ENCODE measurements at regions not wholly inside any gene's neighbourhood (a gene's known extent, or its start where the extent isn't known, plus 50 kb on each side); places are given as distances from the start of the nearest gene placed in this dataset.

DNA sequence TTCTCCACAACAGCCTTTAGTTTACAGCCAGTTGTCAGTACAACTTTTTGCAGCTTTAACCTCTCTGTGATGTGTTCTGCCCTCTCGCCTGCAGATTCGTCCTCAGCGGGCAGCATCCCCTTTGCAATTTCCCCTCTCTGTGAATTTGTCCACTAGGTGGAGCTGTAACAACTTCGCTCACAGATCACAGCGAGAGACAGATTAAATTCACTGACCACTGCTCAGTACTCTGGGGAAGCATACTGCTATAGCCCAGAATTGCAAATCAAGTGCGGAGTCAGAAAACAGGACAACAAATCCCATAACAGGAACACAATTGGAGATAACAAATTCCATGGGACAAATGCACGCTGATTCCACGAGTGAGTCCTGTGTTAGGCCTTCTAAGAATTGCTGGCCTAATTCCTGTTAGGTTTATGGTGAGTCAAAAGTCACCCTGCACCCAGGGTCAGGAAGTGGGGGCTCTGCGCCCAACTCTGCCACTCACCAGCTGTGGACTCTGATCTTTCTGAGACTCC lies 2124.9 kb downstream of the MAT2B start:
- in situ Hi-C loops (cut with MboI; ENCODE audit: low sequenced_read_pairs) = no loop called here

DNA sequence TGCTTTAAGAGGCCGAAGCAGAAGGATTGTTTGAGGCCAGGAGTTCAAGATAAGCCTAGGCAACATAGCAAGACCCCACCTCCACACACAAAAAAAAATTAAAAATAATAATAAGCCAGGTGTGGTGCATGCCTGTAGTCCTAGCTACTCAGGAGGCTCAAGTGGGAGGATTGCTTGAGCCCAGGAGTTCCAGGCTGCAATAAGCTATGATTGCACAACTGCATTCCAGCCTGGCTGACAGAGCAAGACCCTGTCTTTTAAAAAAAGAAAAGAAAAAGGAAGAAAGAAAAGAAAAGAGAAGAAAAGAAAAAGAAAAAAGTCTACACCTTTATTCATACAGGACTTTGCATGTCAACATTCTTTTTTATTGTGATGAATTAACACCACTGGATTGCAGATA lies 2125.8 kb downstream of the MAT2B start:
- in situ Hi-C loops (cut with MboI; ENCODE audit: low sequenced_read_pairs) = no loop called here

DNA sequence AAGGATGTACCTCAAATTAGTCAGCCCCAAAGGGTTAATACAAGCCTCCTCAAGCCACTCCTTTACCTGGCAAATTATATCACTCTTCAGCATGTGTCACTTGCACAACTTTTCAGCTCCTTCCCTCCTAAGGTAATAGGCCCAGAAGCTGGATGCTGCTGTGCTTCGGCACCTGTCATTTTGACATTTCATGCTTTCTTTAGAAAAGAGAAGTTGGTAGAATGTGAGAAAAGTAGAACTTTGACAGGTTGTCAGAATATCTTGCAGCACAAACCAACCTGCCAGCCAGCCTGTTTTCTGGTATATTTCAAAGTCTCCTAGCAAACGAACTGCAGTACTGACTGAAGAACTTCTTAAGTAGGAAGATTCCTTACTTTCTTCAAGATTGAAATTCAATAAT lies 2136.9 kb downstream of the MAT2B start:
- in situ Hi-C loops (cut with MboI; ENCODE audit: low sequenced_read_pairs) = no loop called here

DNA sequence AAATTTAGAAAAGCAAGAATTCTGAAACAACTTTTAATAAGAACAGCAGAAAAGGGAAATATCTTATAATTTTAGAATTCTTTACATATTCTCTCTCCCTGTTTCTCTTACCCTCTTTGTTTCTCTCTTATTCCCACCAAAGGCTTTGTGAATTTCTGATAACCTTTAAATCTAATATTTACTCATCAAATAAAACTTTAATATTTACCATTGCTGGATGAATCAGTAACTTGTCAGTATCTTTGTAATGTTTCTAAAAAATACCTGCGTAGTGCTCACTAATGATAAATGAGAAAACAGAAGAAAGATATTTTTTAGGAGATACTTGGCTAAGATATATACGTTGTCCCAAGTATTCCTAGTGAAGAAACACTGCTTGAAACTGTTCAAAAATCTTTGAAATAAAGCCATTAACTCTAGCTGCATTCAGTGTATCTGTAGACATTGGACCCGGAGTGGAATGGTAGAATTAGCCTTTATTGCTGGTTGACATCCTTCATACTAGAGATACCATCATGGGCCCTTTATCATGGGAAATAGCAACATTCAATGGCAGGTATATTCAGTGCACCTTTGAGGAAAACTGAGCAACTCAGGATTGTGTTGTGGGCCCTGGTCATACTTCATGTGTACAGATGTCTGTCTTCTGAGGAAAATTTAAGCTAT lies 2160.4 kb downstream of the MAT2B start:
- in situ Hi-C loops (cut with MboI; ENCODE audit: low sequenced_read_pairs) = no loop called here

DNA sequence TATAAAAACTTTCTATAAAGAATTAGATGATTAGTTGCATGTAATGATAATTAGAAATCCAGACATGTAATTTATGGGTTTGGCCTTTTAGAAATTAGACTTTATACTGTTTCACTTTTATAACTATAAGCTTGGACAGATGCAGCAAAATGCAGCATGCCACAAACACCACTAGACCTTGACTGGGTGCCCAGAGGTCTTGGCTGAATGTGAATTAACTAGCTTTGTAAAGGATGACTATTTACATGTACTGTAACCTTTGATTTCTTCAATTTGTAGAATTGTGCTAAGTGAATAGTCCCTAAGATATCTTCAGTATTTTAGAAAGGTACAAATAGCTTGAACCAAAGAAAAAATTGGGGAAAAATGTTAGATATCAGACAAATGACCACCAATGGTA lies 2168.1 kb downstream of the MAT2B start:
- in situ Hi-C loops (cut with MboI; ENCODE audit: low sequenced_read_pairs) = no loop called here

DNA sequence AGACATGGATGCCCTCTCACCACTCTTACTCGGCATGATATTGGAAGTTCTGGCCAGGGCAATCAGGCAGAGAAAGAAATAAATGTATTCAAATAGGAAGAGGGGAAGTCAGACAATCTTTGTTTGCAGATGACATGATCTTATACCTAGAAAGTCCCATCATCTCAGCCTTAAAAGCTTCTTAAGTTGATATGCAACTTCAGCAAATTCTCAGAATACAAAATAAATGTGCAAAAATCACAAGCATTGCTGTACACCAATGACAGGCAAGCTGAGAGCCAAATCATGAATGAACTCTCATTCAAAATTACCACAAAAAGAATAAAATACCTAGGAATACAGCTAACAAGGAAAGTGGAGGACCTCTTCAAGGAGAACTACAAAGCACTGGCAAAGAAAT lies 2190.4 kb downstream of the MAT2B start:
- in situ Hi-C loops (cut with MboI; ENCODE audit: low sequenced_read_pairs) = no loop called here

DNA sequence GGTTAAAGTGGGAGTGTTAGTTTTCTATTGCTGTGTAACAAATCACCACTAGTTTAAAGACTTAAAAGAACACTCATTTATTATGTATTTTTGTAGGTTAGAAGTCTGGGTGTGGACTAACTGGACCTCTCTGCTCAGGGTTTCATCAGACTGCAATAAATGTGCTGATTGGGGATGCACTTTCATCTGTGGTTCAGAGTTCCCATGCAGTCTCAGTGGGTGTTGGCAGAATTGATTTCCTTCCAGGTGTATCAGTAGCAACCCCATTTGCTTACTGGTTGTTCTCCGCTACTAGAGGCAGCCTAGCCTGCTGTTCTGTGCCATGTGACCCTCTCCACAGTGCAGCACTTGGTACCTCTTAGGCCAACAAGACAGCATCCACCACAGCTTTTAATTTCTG lies 2200.5 kb downstream of the MAT2B start:
- in situ Hi-C loops (cut with MboI; ENCODE audit: low sequenced_read_pairs) = no loop called here

DNA sequence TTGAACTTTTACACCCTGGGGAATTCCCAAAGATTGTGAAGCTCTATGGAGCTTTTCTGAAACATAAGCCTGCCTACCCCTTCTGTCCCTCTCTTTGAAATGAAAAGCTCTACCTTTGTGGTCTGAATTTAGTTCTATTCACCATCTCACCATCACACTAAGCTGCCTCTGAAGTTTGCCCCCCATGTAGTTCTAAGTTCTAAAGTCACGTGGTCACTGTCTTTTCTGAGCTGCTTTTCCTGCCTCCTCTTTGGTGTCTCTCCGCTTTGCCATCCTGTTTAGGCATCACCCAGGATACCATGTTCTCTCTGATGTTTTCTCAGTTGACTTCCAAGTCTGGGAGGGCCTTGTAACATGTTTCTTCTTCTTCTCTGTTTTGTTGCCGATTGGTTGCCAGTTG lies 2206.6 kb downstream of the MAT2B start:
- in situ Hi-C loops (cut with MboI; ENCODE audit: low sequenced_read_pairs) = no loop called here

DNA sequence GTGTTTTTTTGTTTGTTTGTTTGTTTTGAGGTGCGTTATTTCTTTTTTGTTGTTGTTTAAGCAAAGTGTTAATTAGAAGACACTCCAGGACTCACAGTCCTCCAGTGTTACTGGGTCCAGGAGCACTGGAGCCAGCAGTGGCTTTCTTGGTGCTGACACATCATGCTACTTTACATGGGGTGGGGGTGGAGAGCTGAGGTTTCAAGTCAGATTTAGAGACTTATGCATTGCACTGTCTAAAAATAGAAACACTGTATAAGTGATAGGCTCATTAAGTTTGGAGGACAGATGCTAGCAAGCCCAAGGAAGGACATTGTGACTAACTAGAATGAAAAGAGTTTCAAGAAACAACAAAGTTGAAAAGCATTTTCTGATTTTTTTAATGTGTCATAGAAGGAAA lies 2209.2 kb downstream of the MAT2B start:
- in situ Hi-C loops (cut with MboI; ENCODE audit: low sequenced_read_pairs) = no loop called here

DNA sequence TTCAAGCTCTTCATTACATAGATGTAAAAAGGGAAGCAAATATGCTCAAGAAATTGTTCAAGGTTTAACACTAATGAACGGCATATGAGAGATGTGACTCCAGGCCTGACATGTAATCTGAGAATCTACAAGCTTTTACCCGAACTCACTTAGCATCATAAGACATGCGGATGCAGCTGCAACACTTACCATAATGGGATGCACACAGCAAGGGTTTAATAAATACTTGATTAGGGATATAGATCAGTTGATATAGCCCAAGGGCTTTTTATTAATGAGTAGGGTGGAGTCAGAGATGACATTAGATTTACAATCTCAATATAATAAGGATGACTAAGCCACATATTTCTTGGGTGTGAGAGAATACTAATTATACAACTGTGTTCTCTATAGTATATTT lies 2215.5 kb downstream of the MAT2B start:
- in situ Hi-C loops (cut with MboI; ENCODE audit: low sequenced_read_pairs) = no loop called here

DNA sequence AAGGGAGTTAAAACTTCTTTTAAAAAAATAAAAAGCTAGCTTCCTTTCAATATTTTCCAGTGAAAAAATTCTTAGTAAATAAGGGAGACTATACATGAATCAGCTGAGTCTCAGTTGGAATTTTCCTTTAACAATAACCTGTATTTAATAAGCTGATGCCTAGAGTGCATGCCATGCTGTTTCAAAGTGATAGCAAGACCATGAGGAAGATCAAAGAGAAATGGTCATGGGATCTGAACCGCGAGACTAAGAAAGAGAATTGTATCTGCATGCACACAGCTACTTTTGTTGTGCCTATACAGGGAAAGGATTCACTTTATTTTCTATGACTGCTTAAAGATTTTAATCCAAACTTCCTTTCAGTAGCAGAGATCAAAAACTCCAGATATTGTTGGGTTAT lies 2217.0 kb downstream of the MAT2B start:
- in situ Hi-C loops (cut with MboI; ENCODE audit: low sequenced_read_pairs) = no loop called here

DNA sequence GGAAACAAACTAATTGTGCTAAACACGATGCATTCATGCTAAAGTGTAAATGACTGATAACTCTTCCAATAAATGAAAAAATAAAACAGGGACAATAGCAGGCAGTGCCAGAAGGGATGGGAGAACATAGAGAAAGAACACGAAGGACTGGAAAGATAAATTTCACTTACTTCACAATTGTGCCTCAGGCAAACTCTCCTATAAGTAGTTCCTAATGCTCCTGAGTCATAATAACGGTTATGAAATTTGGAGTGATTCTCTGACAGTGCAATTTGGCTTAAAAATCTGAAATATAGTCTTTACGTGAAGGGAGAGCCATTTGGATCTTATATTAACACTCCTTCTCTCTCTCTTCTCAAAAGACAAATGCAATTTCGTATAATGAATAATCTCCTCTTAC lies 2218.5 kb downstream of the MAT2B start:
- in situ Hi-C loops (cut with MboI; ENCODE audit: low sequenced_read_pairs) = no loop called here

DNA sequence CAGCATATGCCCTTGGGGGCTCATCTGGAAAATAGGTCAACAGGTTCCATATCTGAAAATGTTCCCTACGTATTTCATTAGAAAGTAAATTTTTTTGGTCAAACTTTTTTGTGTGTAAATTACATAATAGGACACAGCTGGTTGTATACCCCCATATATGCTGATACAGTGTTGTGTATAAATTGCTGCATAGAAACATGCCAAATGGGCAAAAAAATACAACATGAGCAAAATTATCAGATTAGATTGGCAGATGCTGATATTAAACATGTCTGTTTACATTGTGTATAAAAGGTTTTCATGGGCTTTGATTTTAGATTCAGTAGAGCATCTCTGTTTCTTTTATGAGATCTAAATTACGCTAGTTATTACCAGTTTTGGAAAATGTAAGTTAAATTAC lies 2223.0 kb downstream of the MAT2B start:
- in situ Hi-C loops (cut with MboI; ENCODE audit: low sequenced_read_pairs) = no loop called here

DNA sequence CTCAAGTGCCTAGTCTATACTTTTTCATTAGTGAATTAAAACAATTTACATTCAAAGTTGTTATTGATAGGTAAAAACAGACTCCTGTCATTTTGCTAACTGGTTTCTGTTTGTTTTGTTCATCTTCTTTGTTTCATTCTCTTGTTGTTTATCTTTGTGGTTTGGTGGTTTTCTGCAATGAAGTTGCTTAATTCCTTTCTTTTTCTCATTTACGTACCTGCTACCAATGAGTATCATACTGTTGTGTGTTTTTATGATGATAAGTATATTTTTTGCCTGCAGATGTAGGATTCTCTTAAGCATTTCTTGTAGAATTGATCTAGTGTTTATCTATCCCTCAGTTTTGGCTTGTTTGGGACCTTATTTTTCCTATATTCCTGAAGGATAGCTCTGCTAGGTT lies 2230.0 kb downstream of the MAT2B start:
- in situ Hi-C loops (cut with MboI; ENCODE audit: low sequenced_read_pairs) = no loop called here

DNA sequence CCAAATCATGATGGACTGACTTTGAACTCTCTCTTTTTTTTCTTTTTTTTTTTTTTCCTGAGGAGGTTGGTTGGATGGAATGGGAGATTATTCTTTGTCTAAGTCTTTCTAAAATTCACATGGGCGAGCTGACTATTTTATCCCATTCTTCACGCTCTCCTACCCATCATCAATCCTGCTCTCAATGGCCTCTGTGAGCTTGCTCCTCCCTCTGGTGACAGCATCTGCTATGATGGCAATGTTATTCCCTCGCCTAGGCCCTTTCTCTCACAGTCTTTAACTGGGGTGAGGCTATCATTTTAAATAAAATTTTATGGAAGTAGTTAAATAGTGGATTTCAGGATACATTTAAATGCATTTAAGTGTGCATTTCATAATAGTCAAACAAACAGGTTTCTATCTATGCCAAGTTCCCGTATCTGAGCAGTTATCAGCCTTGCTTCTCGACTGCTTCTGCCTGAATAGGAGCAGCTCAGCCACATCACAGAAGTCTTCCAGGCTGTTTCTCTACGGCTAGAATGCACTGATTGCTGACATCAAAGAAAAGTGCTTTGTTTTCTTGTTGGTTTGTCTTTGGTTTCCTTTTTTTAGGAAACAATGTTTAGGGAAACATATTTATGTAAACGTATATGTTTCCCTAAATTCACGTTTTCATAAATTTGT lies 2233.8 kb downstream of the MAT2B start:
- in situ Hi-C loops (cut with MboI; ENCODE audit: low sequenced_read_pairs) = no loop called here

DNA sequence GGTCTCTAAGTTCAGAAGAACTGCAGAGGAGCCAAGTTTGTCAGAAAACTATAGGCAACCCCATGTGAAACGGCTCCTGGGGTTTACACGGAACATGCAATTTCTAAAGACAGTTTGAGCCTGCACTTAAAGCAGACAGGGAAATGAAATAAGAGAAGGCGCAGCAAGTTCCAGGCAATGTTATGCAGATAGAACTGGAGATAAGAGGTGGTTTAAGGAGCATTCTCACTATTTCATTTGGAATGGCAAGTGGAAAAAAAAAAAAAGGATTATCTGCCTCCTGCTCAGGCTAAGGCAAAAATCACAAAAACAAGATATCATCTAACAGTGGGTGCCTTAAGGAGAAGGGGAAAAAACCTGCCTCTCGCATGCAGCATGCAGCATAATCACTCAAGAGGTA lies 2252.4 kb downstream of the MAT2B start:
- in situ Hi-C loops (cut with MboI; ENCODE audit: low sequenced_read_pairs) = no loop called here

DNA sequence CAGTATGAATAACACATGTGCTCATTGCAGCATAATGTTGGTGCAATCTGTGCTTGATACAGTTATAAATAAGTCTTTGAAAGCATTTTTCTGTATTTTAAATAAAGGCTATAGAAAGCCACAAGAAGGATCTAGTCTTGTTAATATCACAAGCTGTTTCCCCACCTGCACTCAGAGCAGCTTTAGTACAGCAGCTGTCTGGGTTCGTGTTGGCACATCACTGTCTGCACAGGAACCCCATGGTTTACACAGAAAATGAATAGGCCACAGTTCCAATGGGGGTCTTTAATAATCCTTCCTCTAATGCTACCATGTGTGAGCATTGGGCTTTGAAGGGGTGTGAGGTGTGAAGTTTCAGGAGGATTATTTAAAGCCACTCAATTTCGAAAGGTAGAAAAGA lies 2269.7 kb downstream of the MAT2B start:
- in situ Hi-C loops (cut with MboI; ENCODE audit: low sequenced_read_pairs) = no loop called here

DNA sequence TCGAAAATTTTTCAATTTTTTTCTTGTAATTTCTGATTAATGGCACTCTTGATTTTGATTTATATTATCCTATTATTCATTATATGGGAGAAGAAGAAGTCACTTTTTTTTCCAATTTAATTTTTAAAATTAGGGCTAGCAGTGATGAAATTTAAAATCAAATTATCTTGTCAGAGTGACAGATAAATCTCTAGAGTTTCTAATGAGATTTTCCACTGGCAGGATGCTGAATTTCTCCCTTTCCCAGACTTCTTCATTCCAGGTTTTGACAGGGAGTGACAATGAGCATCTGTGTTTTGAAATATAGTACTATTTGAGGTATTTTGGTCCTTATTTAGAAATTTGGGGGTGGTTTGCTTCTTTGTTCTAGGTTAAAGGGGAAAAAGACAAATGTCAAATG lies 2274.1 kb downstream of the MAT2B start:
- in situ Hi-C loops (cut with MboI; ENCODE audit: low sequenced_read_pairs) = no loop called here

DNA sequence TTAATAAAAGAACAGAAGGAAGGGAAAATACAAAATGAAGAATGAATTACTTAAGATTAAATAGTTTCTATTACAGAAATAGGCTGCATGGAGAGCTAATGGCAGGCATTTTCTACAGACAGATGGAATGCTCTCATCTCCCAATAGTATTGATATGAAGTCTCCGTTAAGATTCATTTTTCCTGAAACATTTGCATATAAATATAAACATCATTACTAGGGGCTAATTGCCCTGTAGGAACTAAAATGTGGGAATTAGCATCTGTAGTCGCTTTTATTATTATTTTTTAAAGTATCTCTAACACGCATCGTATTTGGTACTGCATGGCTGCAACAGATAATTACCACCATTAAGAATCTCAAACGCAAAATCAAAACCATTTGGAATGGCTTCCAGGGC lies 2275.5 kb downstream of the MAT2B start:
- in situ Hi-C loops (cut with MboI; ENCODE audit: low sequenced_read_pairs) = no loop called here

DNA sequence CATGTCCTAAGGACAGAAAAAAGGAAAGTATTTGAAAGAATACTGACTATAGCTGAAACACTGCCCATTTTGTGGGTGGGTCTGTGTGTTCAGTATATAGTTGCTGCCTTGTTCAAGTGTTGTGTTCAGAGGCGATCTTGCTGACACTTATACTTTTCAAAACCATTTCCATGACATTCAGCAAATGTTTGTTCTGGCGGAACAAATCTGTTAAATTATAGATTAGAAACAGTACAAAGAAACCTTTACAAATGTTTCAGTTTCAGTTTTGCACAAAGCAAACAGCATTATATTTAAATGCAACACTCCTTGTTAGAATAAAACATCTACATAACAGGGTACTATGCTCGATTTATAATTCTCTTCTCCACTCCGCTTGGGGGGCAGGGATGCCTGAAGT lies 2276.3 kb downstream of the MAT2B start:
- in situ Hi-C loops (cut with MboI; ENCODE audit: low sequenced_read_pairs) = no loop called here

DNA sequence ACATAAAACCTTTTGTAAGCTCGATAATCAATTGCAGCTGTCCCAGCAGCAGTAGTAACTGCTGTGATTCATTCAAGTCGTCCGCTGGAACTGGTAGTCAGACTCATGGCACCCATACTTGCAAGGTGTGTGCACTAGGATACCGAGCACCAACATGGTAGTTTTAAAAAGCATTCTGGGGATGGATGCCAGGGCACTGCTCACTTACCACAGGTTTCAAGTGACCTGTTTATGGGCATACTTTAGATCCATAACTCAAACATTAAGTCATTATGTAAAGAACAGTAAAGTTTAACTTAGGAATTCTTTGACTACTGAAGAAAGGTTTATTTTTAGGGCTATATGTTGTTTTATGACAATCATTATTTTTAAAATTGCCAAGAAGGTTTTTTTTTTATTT lies 2277.6 kb downstream of the MAT2B start:
- in situ Hi-C loops (cut with MboI; ENCODE audit: low sequenced_read_pairs) = no loop called here

DNA sequence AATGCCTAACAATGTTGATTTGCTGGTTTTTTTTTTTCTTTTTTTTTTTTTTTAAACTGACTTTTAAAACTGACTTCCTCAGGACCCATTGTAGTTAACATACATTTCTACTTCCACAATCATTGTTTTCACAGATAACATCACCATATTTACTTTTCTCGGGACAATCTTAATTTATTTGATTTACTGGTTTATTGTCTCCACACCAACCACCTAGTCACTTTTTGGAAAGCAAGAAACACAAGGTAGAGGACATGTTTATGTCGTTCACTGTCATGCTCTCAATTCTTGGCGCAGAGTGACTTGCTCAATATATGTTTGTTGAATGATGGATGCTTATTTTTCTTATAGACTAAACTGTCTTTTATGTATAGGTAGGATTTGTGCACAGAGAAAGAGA lies 2280.7 kb downstream of the MAT2B start:
- in situ Hi-C loops (cut with MboI; ENCODE audit: low sequenced_read_pairs) = no loop called here

DNA sequence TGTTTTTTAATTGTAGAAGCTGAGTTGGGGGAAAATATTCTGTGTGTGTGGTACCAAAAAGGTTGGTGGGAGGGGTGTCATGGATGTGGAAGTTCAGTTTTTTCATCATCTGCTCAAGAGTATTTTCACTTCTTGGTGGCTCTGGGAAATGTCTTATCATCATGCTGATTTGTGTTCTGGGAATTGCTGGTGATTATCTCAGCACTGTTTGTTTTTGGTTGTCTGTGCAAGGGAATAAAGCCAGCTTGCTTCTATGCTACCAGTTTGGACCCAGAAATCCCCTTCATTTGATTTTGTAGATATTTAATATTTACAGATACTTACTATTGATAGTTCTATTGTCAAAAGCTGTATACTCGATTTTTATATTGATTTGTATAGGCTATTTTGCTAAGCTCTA lies 2289.7 kb downstream of the MAT2B start:
- in situ Hi-C loops (cut with MboI; ENCODE audit: low sequenced_read_pairs) = no loop called here
